K562 (cell line): ENCODE measurements at regions not wholly inside any gene's neighbourhood (a gene's known extent, or its start where the extent isn't known, plus 50 kb on each side); places are given as distances from the start of the nearest gene placed in this dataset.

Source experiments
- ATF3 ChIP-seq, 2 experiments: fragments of 450-650 bp in 1 of 2; sonication (generic) in 1 of 2; formaldehyde crosslinking in 1 of 2; IDR thresholded peaks in 1 of 2; conservative IDR thresholded peaks in 1 of 2; 2 replicates each; pipeline versions ENCODE4 v1.6.1 to v1.8.1; 2016 to 2023; ENCODE audit warnings: mild to moderate bottlenecking in 2 of 2, moderate library complexity in 2 of 2, inconsistent platforms in 1 of 2, missing genetic modification reagents in 1 of 2
- CTCF ChIP-seq, 3 experiments: IDR thresholded peaks in 2 of 3; conservative IDR thresholded peaks in 1 of 3; 2 replicates each; pipeline ENCODE4 v1.5.1; 2011 to 2012; ENCODE audit warnings: low read length in 3 of 3, mild to moderate bottlenecking in 3 of 3, control low read depth in 2 of 3, improper control_type of control experiment in 1 of 3, inconsistent platforms in 1 of 3, low read depth in 1 of 3, mixed read lengths in 1 of 3, moderate library complexity in 1 of 3; ENCODE audit not compliant: insufficient read depth in 2 of 3
- ZNF551 ChIP-seq: fragments of 250-450 bp; sonication (Bioruptor Pico); IDR thresholded peaks from 2 replicates; pipeline ENCODE4 v1.5.0; 2021; ENCODE audit warnings: mild to moderate bottlenecking, moderate library complexity

GRCh38 chr10:108629834-108630233, 1293.5 kb downstream of the XPNPEP1 start:
- no peak for TF ChIP-seq ZNF551
- no peak for TF ChIP-seq ATF3 (IDR thresholded peaks at IDR 0.05)
- TF ChIP-seq ATF3 (CRISPR knock-in tag; conservative IDR thresholded peaks at IDR 0.05): no peak
- no peak for TF ChIP-seq CTCF (IDR thresholded peaks at IDR 0.05 in 2 of 3, conservative IDR thresholded peaks at IDR 0.05 in 1 of 3; ENCODE audit: insufficient read depth in 2 of 3, low read depth in 1 of 3, low read length in 3 of 3)
